Renal pelvis (tissue), 1 donor: ENCODE measurements at regions not wholly inside any gene's neighbourhood (a gene's known extent, or its start where the extent isn't known, plus 50 kb on each side); places are given as distances from the start of the nearest gene placed in this dataset.

Source experiments
- DNase-seq: peaks from one replicate; pipeline ENCODE4 v3.0.0-alpha.2; 2013

- DNase-seq = no peak
Observed at GRCh38 chr7:24521917-24522623, 51.2 kb upstream of the PALS2 start.
